ENCODE measurements at regions not wholly inside any gene's neighbourhood (a gene's known extent, or its start where the extent isn't known, plus 50 kb on each side); places are given as distances from the start of the nearest gene placed in this dataset.

DNA sequence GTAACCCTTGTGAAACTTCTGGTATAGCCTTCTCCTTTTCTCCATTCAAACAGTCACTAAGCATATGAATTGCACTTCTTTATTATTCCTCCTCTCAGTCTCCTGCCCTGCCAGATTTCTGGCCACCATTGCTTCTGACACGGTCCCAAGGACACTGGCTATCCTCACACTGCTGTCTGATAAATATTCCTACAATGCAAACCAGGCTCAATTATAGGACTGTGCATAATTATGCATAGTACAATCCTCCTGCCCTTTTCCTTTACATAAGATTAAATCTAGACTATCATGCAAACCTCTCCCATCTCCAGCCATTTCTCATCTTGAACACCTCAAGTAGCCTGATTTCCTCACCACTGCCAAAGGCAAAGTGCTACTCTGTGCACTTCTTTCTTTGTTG lies 704.3 kb upstream of the ADAMTS5 start:
- Histone ChIP-seq H3K9me3 (ENCODE audit: insufficient read depth, low read depth, low read length) (no peaks in the 10 kb centered on the region), H3K79me2 (ENCODE audit: control insufficient read depth, insufficient read depth, low read length, poor library complexity) (no peaks in the 10 kb centered on the region), H4K12ac (ENCODE audit: low read depth, low read length) (no peak overlapping the region), H3K4me3 (ENCODE audit: low read depth, low read length) (no peak overlapping the region), H2AK5ac (ENCODE audit: low read length) (no peak overlapping the region), H2BK120ac (ENCODE audit: insufficient read depth, low read length, poor library complexity) (no peak overlapping the region), H4K8ac (ENCODE audit: low read depth, low read length) (no peak overlapping the region), H3K18ac (ENCODE audit: low read length) (no peak overlapping the region), H3K27ac (ENCODE audit: low read depth, low read length) (no peak overlapping the region), H2BK12ac (ENCODE audit: low read length) (no peak overlapping the region), H4K91ac (ENCODE audit: low read depth, low read length) (no peak overlapping the region), H3K4ac (ENCODE audit: low read depth, low read length) (no peak overlapping the region), H3K79me1 (ENCODE audit: low read length) (no peaks in the 10 kb centered on the region), H3K4me1 (ENCODE audit: control insufficient read depth in 1 of 2, insufficient read depth in 2 of 2, low read length in 2 of 2) (no peaks in the 10 kb centered on the region), H3K4me2 (ENCODE audit: low read length) (no peak overlapping the region), H2BK5ac (ENCODE audit: low read depth, low read length, poor library complexity) (no peak overlapping the region), H3K9ac (ENCODE audit: low read length) (no peak overlapping the region), H3K23ac (ENCODE audit: low read length) (no peak overlapping the region), H3K14ac (ENCODE audit: low read length) (no peak overlapping the region), H3K27me3 (ENCODE audit: insufficient read depth, low read length) (no peaks in the 10 kb centered on the region), H3K36me3 (ENCODE audit: control insufficient read depth in 1 of 2, insufficient read depth in 2 of 2, low read length in 2 of 2) (no peaks in the 10 kb centered on the region), H2AFZ (ENCODE audit: insufficient read depth, low read length, poor library complexity) (no peak overlapping the region)
- no CpG with 5 or more reads among the region's 1 CpG for WGBS (ENCODE audit: extremely low coverage, insufficient coverage, insufficient read length)
- DNase-seq: no peak

GRCh38 chr21:27653481-27653880 lies 686.6 kb upstream of the ADAMTS5 start:
- peak; percentile 7 to 56 for DNase-seq
- no peak overlapping the region for H3K9ac ChIP-seq (ENCODE audit: low read length)
- no peak overlapping the region for H3K4me2 ChIP-seq (ENCODE audit: low read length)
- no peak overlapping the region for H4K8ac ChIP-seq (ENCODE audit: low read depth, low read length)
- H3K27ac ChIP-seq (ENCODE audit: low read depth, low read length): no peak overlapping the region
- no peaks in the 10 kb centered on the region for H3K79me1 ChIP-seq (ENCODE audit: low read length)
- no peak overlapping the region for H2BK5ac ChIP-seq (ENCODE audit: low read depth, low read length, poor library complexity)
- no peak overlapping the region for H4K91ac ChIP-seq (ENCODE audit: low read depth, low read length)
- no peak overlapping the region for H3K23ac ChIP-seq (ENCODE audit: low read length)
- H3K79me2 ChIP-seq (ENCODE audit: control insufficient read depth, insufficient read depth, low read length, poor library complexity): no peaks in the 10 kb centered on the region
- H3K4me3 ChIP-seq (ENCODE audit: low read depth, low read length): no peak overlapping the region
- no peak overlapping the region for H2BK120ac ChIP-seq (ENCODE audit: insufficient read depth, low read length, poor library complexity)
- no peak overlapping the region for H3K4ac ChIP-seq (ENCODE audit: low read depth, low read length)
- no CpG with 5 or more reads among the region's 2 CpGs for WGBS (ENCODE audit: extremely low coverage, insufficient coverage, insufficient read length)
- no peak overlapping the region for H2AFZ ChIP-seq (ENCODE audit: insufficient read depth, low read length, poor library complexity)
- no peaks in the 10 kb centered on the region for H3K9me3 ChIP-seq (ENCODE audit: insufficient read depth, low read depth, low read length)
- no peaks in the 10 kb centered on the region for H3K27me3 ChIP-seq (ENCODE audit: insufficient read depth, low read length)
- H3K36me3 ChIP-seq (ENCODE audit: control insufficient read depth in 1 of 2, insufficient read depth in 2 of 2, low read length in 2 of 2): no peaks in the 10 kb centered on the region
- no peak overlapping the region for H2AK5ac ChIP-seq (ENCODE audit: low read length)
- H2BK12ac ChIP-seq (ENCODE audit: low read length): no peak overlapping the region
- H3K18ac ChIP-seq (ENCODE audit: low read length): no peak overlapping the region
- H3K14ac ChIP-seq (ENCODE audit: low read length): no peak overlapping the region
- no peaks in the 10 kb centered on the region for H3K4me1 ChIP-seq (ENCODE audit: control insufficient read depth in 1 of 2, insufficient read depth in 2 of 2, low read length in 2 of 2)
- no peak overlapping the region for H4K12ac ChIP-seq (ENCODE audit: low read depth, low read length)

DNA sequence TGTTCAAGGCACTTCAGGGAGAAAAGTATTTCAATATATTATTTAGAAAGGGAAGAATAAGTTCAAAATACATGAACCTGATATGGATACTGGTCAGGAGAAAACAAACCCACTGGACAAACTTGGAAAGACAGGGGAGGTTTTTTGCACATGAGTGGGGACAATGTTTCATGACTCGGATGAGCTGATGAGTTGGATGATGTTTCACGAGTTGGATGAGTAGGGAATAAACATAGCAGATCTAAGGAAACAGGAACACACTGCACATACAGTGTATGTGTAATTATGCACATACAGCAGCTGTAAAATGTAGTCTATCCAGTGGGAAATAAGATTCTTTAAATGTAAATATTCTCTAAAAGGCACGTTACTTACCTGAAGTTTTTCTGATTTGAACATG lies 682.9 kb upstream of the ADAMTS5 start:
- no peak overlapping the region for H3K4ac ChIP-seq (ENCODE audit: low read depth, low read length)
- H4K12ac ChIP-seq (ENCODE audit: low read depth, low read length): no peak overlapping the region
- no peaks in the 10 kb centered on the region for H3K4me1 ChIP-seq (ENCODE audit: control insufficient read depth in 1 of 2, insufficient read depth in 2 of 2, low read length in 2 of 2)
- no peaks in the 10 kb centered on the region for H3K9me3 ChIP-seq (ENCODE audit: insufficient read depth, low read depth, low read length)
- no peak overlapping the region for H3K27ac ChIP-seq (ENCODE audit: low read depth, low read length)
- H3K9ac ChIP-seq (ENCODE audit: low read length): no peak overlapping the region
- no peak for DNase-seq
- H3K23ac ChIP-seq (ENCODE audit: low read length): no peak overlapping the region
- no peaks in the 10 kb centered on the region for H3K79me1 ChIP-seq (ENCODE audit: low read length)
- no peak overlapping the region for H4K8ac ChIP-seq (ENCODE audit: low read depth, low read length)
- no peak overlapping the region for H2BK12ac ChIP-seq (ENCODE audit: low read length)
- H2AFZ ChIP-seq (ENCODE audit: insufficient read depth, low read length, poor library complexity): no peak overlapping the region
- H3K36me3 ChIP-seq (ENCODE audit: control insufficient read depth in 1 of 2, insufficient read depth in 2 of 2, low read length in 2 of 2): no peaks in the 10 kb centered on the region
- H3K4me2 ChIP-seq (ENCODE audit: low read length): no peak overlapping the region
- H2AK5ac ChIP-seq (ENCODE audit: low read length): no peak overlapping the region
- no peak overlapping the region for H3K18ac ChIP-seq (ENCODE audit: low read length)
- no peak overlapping the region for H2BK5ac ChIP-seq (ENCODE audit: low read depth, low read length, poor library complexity)
- no peak overlapping the region for H4K91ac ChIP-seq (ENCODE audit: low read depth, low read length)
- no peaks in the 10 kb centered on the region for H3K79me2 ChIP-seq (ENCODE audit: control insufficient read depth, insufficient read depth, low read length, poor library complexity)
- no peak overlapping the region for H3K14ac ChIP-seq (ENCODE audit: low read length)
- H2BK120ac ChIP-seq (ENCODE audit: insufficient read depth, low read length, poor library complexity): no peak overlapping the region
- no peak overlapping the region for H3K4me3 ChIP-seq (ENCODE audit: low read depth, low read length)
- H3K27me3 ChIP-seq (ENCODE audit: insufficient read depth, low read length): no peaks in the 10 kb centered on the region
- WGBS (ENCODE audit: extremely low coverage, insufficient coverage, insufficient read length): no CpG with 5 or more reads among the region's 3 CpGs

DNA sequence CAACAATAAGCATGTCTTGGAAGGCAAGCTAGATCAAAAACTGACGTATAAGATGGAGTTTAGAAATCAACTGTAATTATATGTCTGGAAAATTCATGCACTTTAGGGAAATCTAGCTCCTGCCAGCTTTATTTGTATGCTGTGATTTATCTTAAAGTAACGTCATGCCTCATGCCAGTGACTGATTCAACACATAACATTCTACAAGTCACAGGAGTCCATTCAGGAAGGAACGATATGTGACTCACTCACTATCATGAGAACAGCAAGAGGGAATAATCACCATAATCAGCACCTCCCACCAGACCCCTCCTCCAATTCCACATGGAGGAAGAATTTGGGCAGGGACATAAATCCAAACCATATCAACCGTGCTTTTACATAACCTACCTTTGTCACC lies 682.4 kb upstream of the ADAMTS5 start:
- Histone ChIP-seq H3K14ac (ENCODE audit: low read length) (no peak overlapping the region), H2BK12ac (ENCODE audit: low read length) (no peak overlapping the region), H3K18ac (ENCODE audit: low read length) (no peak overlapping the region), H3K79me1 (ENCODE audit: low read length) (no peaks in the 10 kb centered on the region), H2BK5ac (ENCODE audit: low read depth, low read length, poor library complexity) (no peak overlapping the region), H4K91ac (ENCODE audit: low read depth, low read length) (no peak overlapping the region), H3K27ac (ENCODE audit: low read depth, low read length) (no peak overlapping the region), H3K4me1 (ENCODE audit: control insufficient read depth in 1 of 2, insufficient read depth in 2 of 2, low read length in 2 of 2) (no peaks in the 10 kb centered on the region), H3K36me3 (ENCODE audit: control insufficient read depth in 1 of 2, insufficient read depth in 2 of 2, low read length in 2 of 2) (no peaks in the 10 kb centered on the region), H3K4me3 (ENCODE audit: low read depth, low read length) (no peak overlapping the region), H3K23ac (ENCODE audit: low read length) (no peak overlapping the region), H3K79me2 (ENCODE audit: control insufficient read depth, insufficient read depth, low read length, poor library complexity) (no peaks in the 10 kb centered on the region), H2BK120ac (ENCODE audit: insufficient read depth, low read length, poor library complexity) (no peak overlapping the region), H3K4me2 (ENCODE audit: low read length) (no peak overlapping the region), H3K27me3 (ENCODE audit: insufficient read depth, low read length) (no peaks in the 10 kb centered on the region), H3K9me3 (ENCODE audit: insufficient read depth, low read depth, low read length) (no peaks in the 10 kb centered on the region), H3K9ac (ENCODE audit: low read length) (no peak overlapping the region), H2AFZ (ENCODE audit: insufficient read depth, low read length, poor library complexity) (no peak overlapping the region), H2AK5ac (ENCODE audit: low read length) (no peak overlapping the region), H4K12ac (ENCODE audit: low read depth, low read length) (no peak overlapping the region), H4K8ac (ENCODE audit: low read depth, low read length) (no peak overlapping the region), H3K4ac (ENCODE audit: low read depth, low read length) (no peak overlapping the region)
- no CpG with 5 or more reads among the region's 4 CpGs for WGBS (ENCODE audit: extremely low coverage, insufficient coverage, insufficient read length)
- peak; percentile 24 to 56 for DNase-seq
